ENCODE measurements at regions not wholly inside any gene's neighbourhood (a gene's known extent, or its start where the extent isn't known, plus 50 kb on each side); places are given as distances from the start of the nearest gene placed in this dataset.
A peak's percentile ranks its signal among the peaks of the same experiment; 100 is the strongest.
"Not testable (repeated sequence)": the region's sequence is repeated elsewhere in the genome, so short reads cannot be mapped to it uniquely, and the experiment has no call there.

DNA sequence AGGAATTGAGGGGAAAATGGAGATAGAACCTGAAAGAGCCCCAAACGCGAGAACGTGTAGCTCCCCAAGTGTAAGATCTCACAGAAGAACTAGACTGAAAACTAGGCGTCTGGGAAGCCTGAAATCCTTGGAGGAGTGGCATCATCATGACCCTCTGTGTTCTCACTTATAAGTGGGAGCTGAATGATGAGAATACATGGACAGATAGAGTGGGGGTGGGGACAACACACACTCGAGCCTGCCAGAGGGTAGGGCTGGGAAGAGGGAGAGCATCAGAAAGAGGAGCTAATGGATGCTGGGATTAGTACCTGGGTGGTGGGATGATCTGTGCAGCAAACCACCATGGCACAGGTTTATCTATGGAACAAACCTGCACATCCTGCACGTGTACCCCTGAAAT, 258.7 kb upstream of the NOTCH2NLA start:
- not testable (repeated sequence) for DNase-seq

DNA sequence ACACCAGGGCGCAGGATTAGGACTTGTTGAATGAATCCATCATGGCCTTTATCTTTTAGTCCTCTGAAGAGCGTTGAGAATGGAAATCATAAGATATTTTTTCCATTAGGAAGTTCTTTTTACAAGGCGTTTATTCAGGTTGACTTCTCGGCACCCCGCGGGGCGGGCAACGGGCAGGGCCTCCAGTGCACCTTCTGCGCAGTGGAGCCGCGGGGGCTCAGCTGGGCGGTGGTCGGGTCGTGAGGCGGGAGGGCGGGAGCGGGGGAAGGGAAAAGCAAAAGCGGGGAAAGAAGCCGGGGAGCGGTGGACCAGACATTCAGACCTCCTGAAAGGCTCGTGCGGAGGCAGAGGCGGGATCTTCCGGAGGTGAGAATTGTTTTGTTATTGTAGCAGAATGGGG, 258.3 kb upstream of the NOTCH2NLA start:
- not testable (repeated sequence) for DNase-seq

DNA sequence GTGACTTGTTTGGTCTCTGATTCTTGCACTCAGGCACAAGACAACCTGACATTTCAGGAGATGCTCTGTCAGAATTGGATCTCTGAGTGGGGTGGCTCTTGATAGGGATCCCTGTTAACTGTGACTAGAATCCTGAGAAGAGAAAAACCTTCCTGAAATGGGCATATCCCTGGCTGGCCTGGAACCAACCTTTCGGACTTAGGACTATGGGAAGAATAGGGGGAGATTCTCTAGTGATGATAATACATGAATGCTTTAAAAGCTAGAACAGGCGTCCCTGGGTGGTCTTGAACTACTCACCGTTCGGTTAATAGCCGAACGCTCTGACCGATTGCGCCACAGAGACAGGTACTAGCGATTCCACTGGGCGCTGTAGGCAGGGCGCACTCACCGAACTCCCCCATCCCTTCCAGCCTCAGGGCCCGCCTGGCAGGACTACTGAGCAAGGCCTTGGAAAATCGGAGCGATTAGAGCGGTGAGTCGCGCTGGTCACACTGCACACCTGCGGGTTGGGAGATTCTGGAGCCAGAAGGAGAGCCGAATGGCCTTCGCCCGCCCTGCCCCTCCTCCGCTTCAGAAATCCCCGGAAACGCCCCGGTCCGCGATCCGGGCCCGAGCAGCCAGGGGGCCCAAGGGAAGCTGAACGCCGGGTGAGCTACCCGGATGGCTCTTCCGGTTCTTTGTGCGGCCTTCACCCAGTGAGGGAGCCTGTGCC, 257.6 kb upstream of the NOTCH2NLA start:
- DNase-seq: not testable (repeated sequence)

DNA sequence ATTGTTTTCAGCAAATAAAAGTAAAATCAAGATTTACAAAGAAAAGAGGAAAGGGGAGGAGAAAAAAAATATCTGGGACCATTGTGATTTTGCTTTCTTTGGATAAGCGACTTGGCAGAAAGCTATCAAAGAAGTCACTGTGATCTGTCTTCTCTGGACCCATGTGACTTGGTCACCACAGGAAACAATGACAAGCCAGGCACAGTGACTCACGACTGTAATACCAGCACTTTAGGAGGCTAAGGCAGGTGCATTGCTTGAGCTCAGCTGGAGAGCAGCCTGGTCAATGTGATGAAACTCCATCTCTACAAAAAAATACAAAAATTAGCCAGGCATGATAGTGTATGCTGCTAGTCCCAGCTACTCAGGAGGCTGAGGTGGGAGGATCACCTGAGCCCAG, 255.4 kb upstream of the NOTCH2NLA start:
- DNase-seq: not testable (repeated sequence)

DNA sequence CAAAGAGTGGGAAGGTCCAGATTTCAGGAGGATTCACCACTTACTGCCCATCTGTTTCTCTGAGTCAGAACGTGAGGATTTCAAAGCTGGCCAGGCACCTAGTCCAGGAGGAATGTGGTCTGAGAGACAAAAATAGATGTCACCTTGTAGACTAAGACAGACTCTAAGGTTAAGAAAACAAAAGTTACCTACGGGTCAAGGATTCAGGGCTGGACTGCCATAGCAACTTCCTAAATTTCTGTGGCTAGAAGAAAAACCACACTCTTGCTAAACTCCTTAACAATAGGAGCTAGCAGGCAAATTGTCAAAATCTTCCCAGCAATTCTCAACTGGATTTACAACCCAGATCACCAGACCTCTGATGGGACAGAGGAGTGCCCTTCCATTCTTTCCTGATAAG, 250.4 kb upstream of the NOTCH2NLA start:
- not testable (repeated sequence) for DNase-seq

DNA sequence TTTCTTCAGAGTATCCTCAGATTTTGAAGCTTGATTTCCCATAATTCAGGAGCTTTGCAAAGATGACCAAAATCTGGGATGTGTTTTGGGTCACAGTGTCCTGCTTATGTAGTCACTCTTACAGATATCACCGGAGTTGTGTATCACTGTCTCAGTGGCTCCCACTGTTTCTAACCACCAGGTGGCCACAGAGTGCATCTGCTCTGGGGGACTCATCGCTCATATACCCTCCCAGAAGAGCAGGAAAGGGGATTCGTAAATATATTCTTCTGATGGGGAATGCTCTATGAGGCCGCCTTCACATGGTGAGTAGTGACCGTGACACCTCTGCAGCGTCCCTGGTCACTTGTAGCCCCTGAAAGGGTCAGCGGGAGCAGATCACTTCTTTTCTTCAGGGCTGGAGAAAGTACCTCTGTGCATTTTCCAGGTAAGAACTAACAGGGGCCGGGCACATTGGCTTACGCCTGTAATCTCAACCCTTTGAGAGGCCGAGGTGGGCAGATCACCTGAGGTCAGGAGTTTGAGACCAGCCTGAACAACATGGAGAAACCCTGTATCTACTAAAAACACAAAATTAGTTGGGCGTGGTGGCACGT, 249.4 kb upstream of the NOTCH2NLA start:
- DNase-seq: peak; percentile 17 to 27

DNA sequence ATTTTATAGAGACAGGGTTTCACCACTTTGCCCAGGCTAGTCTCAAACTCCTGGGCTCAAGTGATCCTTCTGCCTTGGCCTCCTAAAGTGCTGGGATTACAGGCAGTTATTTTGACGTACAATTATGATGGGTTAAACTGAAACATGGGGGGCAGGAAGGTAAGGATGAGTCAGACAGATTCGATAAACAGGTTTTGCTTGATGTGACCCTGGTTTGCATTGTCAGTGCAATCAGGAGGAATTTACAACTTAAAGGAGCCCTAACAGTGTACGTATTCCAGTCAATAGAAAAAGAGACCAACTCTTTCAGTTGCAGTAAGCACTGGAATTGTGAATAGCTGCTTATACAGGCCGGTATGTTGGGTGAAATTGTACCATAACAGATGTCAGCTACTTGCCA, 246.3 kb upstream of the NOTCH2NLA start:
- not testable (repeated sequence) for DNase-seq

DNA sequence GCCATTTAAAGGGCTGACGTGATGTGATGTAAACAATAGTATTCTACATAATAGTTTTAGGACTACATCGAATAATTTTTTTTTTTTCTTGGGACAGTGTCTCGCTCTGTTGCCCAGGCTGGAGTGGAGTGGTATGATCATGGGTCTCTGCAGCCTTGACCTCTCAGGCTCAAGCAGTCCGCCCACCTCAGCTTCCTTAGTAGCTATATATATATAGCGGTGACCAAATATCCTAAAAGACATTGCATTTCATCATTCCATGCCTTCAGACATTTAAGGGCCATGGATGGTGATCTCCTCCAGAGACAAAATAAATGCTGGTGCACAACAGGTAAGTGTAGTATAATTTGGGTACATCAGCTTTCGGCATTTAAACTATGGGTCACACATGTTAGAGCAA, 245.4 kb upstream of the NOTCH2NLA start:
- DNase-seq: not testable (repeated sequence)

DNA sequence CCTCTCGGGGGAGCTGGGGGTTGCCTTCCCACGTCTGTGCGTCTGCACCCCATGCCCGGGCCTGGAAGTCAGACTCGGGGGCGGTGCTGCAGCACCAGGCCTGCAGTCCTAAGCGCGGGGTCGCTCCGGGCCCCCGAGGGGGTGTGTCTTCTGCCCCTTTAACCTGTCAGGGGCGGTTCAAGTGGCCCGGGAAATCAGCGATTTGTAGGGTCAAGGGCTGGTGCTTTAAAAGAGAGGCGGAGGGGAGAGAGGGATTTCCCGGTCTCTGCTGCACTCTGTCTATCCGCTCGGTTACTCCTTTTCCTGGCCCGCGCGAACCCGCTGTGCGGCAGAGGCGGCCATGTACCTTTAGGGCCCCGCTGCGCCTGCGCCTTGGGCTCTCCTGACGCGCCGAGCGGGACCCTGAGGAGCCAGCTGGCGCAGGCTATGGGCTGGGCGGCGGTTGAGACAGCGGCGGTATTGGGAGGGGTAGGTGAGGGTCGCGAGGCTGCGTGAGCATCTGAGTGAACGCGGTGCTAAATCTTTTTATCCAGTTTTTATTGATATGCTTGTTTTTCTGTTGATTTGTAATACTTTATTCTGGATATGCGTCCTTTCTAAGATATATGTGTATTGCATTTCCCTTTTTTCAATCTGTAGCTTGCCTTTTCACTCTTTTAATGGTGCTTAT, 243.5 kb upstream of the NOTCH2NLA start:
- DNase-seq: peak; percentile 77 to 83

DNA sequence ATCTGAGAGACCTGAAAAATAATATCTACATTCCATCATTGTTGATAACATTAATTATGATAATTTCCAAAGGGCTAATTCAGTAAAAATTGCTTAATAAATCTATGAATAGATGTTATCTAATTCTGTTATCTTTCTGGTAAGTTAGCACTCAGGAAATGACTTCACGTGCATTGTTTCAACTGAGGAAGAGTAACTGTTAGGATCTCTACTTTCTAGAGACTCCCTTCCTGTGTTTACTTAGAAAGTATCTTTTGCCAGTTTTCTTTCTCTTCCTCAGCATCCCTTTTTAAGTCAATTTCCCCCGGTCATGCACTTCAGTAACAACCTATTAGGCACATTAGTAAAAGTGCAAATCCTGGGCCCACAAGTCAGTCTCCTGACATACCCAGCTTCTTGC, 231.1 kb upstream of the NOTCH2NLA start:
- DNase-seq: not testable (repeated sequence)

DNA sequence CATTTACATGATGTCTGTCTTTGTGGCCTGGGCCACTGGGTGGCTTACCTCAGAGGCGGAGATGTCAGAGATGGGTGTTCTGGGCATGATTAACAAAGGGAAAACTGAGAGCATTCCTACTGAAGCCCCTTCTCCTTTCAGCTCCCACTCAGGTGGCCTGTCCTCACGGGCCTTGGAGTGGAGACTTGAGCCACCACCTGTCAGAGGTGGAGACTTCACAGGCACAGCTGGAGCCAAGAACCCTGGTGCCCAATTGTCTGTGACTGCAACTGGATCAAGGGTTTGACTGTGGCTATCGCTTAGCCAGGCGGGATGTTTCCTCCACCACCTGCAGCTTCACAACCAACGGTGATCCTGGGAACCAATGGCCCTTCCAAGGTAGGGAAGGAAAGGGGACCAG, 230.5 kb upstream of the NOTCH2NLA start:
- not testable (repeated sequence) for DNase-seq

DNA sequence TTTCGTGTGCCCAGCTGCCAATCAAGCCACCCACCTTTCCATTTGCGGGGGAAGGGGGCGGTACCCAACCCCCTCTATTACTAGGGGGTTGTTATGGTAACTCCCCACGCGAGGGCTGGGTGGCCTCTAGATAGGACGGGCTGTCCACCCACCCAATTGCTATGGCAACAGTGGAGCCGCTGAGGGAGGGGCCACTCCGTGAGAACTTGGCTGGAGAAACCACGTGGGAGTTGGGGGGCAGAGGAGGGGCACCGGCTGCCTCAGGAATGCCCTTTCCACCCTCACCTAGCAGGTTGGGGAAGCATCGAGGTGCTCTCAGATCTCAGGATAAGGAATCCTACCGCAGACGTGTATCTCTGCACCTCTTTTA, 220.0 kb upstream of the NOTCH2NLA start:
- DNase-seq: not testable (repeated sequence)

DNA sequence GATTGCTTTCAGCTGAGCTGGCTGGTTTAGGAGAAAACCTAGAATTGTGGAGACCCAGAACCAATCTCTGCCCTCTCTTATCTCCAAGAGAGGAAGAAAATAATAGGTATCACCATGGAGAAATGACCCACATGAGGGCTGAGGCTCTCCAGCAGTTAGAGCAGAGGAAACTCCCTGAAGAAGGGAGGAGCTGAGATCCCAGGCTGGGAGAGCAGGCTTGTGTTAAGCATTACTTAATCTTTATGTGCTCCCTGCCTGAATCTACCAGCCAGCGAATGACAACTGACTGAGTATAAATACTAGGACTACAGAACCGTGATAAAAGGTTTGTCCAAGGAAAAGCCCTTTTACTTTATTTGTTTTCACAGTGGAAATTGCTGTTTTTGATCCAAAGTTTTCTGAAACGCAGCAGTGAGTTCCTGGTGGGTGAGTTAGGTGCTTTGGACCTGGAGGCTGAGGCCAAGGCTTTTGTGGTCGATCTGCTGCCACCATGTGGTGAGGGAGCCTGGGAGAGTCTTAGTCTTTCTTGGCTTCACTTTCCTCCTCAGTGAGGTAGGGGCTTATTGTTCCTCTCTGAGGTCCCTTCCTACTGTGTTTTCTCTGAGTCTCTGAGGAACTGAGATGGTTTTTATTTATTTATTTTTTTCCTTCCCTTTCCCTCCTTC, 219.5 kb upstream of the NOTCH2NLA start:
- peak; percentile 59 to 63 for DNase-seq

DNA sequence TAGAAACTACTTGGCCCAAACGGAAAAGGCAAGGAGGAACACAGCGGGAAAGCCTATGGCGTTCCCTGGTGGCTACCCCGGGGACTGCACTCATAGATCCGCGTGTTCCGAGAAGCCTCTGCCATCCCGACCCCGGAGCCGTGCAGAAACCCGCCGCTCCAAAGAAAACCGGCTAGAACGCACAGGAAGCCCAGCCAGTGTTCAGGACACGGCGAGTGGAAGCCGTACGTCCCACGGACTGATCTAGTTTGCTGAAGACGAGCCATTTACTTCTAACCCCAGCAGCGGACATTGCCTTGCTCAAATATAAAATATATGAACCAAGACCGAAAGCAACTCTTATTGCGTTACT, 215.0 kb upstream of the NOTCH2NLA start:
- DNase-seq: peak; percentile 28 to 41

DNA sequence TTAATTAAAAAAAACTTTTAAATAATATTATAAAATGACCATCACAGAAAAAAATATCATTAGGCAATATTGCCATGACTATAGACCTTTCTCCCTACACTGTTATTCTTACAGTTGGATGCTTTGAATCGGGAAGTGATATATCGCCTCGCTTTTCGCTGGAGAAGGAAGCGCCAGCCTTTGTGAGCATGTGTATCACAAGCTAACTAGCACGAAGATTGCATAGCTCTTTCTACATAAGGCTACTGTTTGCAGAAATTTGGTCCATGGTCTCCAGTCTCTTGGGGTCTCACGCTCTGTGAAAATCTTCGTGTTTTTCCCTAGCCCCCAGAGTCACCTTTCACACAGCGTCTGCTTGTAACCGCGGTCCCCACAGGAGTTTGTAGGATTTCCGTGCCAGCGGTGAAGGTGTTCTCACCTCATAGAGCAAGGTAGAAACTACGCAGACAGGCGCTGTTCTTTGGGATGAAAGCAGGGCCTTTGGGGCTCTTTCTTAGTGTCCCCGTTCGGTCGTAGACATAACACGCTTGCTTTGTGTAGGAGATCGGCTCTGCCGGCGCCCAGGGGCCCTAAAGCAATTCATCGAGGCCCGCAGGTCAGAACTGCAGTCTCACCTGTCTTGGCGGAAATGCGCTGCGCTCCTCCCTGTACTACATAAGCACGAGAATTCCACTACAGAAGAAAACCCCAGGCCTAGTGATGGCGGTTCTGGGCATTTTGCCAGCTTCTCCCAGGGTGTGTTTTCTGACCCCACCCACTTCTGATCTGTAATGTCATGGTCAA, 214.5 kb upstream of the NOTCH2NLA start:
- not testable (repeated sequence) for DNase-seq

DNA sequence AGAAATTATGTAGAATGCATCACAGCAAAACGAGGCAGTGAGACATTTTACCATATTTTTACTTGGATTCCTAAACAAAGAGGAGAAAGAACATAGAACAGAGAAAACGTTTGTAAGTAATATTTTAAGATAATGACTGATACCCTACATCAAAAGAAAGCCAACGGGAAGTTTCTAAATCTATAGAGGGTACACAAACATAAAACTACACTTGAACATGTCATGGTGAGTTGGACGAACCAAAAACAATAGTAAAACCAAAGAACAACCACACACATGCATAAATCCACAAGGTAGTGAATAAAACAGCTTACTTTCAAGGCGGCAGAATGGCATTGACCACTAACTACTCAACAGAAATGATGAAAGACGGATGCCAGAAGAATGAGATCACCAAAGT, 209.7 kb upstream of the NOTCH2NLA start:
- DNase-seq: not testable (repeated sequence)

DNA sequence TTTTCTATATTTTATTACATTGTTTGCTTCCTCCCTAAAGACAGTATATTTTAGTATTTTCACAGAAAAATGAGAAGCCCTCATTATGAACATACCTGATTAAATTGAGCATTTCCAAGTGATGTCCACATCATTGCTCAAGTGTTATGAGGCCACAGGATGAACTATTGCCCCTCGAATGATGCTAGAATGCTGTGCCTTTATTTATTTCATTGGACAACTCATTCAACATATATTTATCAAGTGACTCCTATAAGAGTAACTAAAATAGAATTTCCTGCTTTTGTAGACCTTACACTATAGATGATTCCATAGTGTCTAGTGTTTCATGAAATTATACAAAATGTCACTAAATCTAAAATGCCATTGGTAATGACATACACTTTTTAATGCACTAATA, 187.8 kb upstream of the NOTCH2NLA start:
- DNase-seq: not testable (repeated sequence)

DNA sequence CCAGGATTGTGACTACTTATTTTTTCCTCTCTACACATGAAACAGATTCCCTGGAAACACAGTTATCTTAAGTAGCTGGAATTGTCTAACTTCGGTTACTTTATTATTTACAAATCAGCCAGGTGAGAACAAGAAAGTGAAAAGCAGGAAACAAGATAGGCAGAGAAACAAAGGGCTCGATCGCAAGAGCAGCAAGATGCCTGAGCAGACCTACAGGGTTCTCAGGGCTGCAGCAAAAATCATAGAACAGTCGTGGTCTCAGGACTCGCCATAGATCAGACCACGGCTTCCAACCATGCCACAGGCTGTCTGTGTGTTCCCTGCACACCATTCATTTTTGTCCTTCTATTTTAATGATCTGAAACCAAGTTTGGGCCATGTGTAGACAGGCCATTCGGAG, 186.2 kb upstream of the NOTCH2NLA start:
- DNase-seq: not testable (repeated sequence)

DNA sequence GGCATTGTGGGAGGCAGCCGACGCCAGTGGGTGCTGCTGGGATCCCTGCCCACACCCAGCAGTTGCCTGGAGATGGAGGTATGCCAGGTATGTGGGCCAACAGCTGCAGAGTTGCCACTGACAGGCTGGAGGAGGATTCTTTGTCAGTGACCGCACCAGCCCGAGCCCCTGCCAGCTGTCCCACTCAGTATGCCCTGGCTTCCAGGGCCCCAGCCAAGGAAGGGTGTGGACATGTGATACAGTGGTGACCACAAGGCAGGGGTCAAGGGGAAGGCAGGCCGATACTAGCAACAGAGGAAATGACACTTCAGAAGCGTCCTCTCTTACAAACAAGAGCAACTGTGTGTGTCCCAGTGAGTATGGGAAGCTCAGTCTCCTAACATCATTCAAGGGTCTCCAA, 185.1 kb upstream of the NOTCH2NLA start:
- DNase-seq: not testable (repeated sequence)

DNA sequence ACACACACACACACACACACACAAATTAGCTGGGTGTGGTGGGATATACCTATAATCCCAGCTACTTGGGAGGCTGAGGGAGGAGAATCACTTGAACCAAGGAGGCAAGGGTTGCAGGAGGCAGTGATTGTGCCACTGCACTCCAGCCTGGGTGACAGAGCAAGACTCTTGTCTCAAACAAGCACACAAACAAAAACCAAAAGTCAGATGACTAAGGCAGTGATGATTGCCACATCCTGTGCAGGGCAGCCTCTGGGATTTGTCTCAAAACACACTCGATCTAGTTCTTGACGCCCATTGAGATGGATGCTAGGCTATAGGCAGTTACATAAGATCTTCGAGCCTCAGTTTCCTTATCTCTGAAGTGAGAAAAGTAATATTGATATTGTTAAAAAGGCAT, 183.1 kb upstream of the NOTCH2NLA start:
- not testable (repeated sequence) for DNase-seq

DNA sequence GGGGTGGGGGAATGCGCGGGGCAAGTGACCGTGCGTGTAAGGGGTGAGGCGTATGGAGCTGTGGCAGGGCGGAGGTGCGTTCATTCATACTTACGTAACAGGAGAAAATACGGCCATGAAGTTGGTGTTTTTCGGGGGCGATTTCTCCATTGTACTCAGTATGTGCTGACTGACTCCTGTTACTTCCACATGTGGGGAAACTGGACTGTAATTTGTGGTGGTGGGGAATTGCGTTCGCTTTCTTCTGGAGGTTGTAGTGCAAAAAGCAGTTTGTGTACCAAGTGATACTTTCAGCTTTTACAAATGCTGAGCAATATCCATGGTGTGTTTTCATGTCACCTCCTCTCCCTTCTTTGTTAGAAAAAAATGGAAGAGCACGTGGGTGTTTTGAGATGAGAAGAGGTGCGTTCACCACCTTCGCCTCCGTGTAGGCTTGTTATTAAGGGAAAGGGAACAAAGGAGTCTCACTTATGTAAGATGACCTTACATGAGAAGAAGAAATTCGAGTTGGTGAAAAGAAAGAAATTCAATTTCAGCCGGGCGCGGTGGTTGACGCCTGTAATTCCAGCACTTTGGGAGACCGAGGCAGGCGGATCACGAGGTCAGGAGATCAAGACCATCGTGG, 181.1 kb upstream of the NOTCH2NLA start:
- DNase-seq: not testable (repeated sequence)

DNA sequence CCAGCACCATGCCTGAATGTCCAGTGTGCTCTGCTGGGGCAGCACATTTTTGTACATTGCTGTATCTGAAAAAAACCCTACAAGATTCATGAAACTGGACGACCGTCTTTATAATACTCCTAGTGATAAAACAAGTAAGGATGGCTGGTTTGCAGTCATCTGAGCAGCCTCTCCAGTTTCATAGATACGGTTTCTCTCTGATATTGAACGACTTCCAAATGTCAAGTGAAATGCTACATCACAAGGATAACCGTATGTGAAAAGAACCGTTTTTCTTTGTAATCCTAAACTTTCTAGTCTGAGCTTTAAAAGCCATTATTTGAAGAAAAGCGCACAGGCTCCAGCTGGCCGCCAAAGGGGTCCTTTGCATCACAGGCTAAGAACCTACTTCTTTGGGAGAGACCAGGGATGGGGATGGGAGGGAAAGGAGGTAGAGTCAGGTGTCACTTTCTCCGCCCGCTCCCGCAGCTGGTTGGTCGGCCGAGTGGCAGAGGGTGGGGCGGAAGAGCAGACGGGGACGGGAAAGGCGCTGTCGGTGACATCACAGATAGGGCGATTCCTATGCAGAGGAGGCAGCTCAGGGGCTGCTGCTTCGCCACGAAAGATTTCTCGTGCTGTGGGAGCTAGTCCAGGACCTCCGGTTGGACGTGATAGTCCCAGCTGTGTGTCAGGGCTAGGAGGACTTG, 180.4 kb upstream of the NOTCH2NLA start:
- not testable (repeated sequence) for DNase-seq

Data from stimulated activated CD4-positive, alpha-beta T cell treated with anti-CD3 and anti-CD28 coated beads, Interleukin-2, amount 100 ng/mL, for 24 hours (primary cell).